HepG2 (cell line): ENCODE measurements at regions not wholly inside any gene's neighbourhood (a gene's known extent, or its start where the extent isn't known, plus 50 kb on each side); places are given as distances from the start of the nearest gene placed in this dataset.

ENCODE experiments used
- ATAC-seq: fragments of 200-7000 bp; cut with Tn5 transposase; 3 replicates; pipeline ENCODE4 v1.9.1; 2020; ENCODE audit warnings: mild to moderate bottlenecking, moderate library complexity
- BruUV-seq: library from RNA; stranded (reverse); fragments of 400-500 nt; replicated peaks from 2 replicates; lab custom pipeline; 2021; lab: Mats Ljungman, UMichigan
- CTCF ChIA-PET: fragments of 300-600 bp; formaldehyde crosslinking; extraction: SDS; loops from one replicate; lab custom pipeline; 2021; ENCODE audit warnings: low total read pairs, inconsistent platforms, low intra/inter-chr PET ratio; lab: Yijun Ruan, JAX
- POLR2A ChIA-PET: fragments of 350-600 bp; sonication (Branson Sonifier 250); formaldehyde crosslinking; loops from one replicate; lab custom pipeline; 2020; ENCODE audit warnings: antibody characterized with exemption, inconsistent platforms; lab: Yijun Ruan, JAX
- DNase-seq: peaks from one replicate; pipeline ENCODE4 v3.0.0-alpha.2; 2015; ENCODE audit warnings: low spot score
- FAIRE-seq: peaks from 3 replicates; lab custom pipeline; 2011; peaks lifted over from hg19 to GRCh38; lab: Jason Lieb, UNC
- H2AFZ ChIP-seq: one replicate; pipeline ENCODE4 v1.6.1; 2011; ENCODE audit warnings: low read length, inconsistent platforms
- H3K27ac ChIP-seq: fragments of 300-600 bp; 3 replicates; pipeline ENCODE4 v1.8.0; 2011; ENCODE audit warnings: mixed run types, mild to moderate bottlenecking, mixed read lengths, low read length, inconsistent platforms; ENCODE audit not compliant: insufficient read depth; ENCODE audit errors: extremely low read length
- H3K27me3 ChIP-seq, 2 experiments: fragments of 200-600 bp in 1 of 2; 2 replicates in 1 of 2; 3 replicates in 1 of 2; pipeline versions ENCODE4 v1.6.0 to v1.8.0; 2011; ENCODE audit warnings: low read length in 2 of 2, mild to moderate bottlenecking in 2 of 2, moderate library complexity in 2 of 2, inconsistent platforms in 1 of 2; ENCODE audit not compliant: insufficient read depth in 2 of 2, control insufficient read depth in 1 of 2
- H3K36me3 ChIP-seq, 2 experiments: fragments of 200-600 bp in 1 of 2; replicated peaks in 1 of 2; 2 replicates in 1 of 2; 3 replicates in 1 of 2; pipeline versions ENCODE4 v1.5.1 to v1.8.0; 2011; ENCODE audit warnings: low read length in 2 of 2, inconsistent platforms in 1 of 2; ENCODE audit not compliant: insufficient read depth in 2 of 2, control insufficient read depth in 1 of 2
- H3K4me1 ChIP-seq: 2 replicates; pipeline ENCODE4 v1.5.1; 2012; ENCODE audit warnings: low read length, inconsistent platforms; ENCODE audit not compliant: insufficient read depth
- H3K4me2 ChIP-seq: 2 replicates; pipeline ENCODE4 v1.6.0; 2011; ENCODE audit warnings: low read depth, low read length, inconsistent platforms
- H3K4me3 ChIP-seq, 3 experiments: fragments of 200-600 bp in 1 of 3; sonication (generic), shearing (Covaris generic) in 1 of 3; replicated peaks in 1 of 3; 2 replicates each; pipeline ENCODE4 v1.5.1; 2011 to 2016; ENCODE audit warnings: low read length in 3 of 3, inconsistent platforms in 2 of 3, low read depth in 2 of 3, mild to moderate bottlenecking in 2 of 3, control low read depth in 1 of 3, mixed read lengths in 1 of 3; ENCODE audit not compliant: insufficient read depth in 1 of 3
- H3K79me2 ChIP-seq: one replicate; pipeline ENCODE4 v1.6.1; 2011; ENCODE audit warnings: low read length, inconsistent platforms; ENCODE audit not compliant: insufficient read depth
- H3K9ac ChIP-seq: 2 replicates; pipeline ENCODE4 v1.6.0; 2011; ENCODE audit warnings: mild to moderate bottlenecking, low read depth, low read length, inconsistent platforms; ENCODE audit not compliant: insufficient read depth
- H3K9me3 ChIP-seq: 2 replicates; pipeline ENCODE4 v1.5.1; 2012; ENCODE audit warnings: mild to moderate bottlenecking, low read length
- H4K20me1 ChIP-seq: 2 replicates; pipeline ENCODE4 v1.6.0; 2011; ENCODE audit warnings: inconsistent platforms, mild to moderate bottlenecking, low read length, moderate library complexity; ENCODE audit not compliant: insufficient read depth
- ARID3A ChIP-seq: IDR thresholded peaks from 2 replicates; pipeline ENCODE4 v1.6.1; 2012; ENCODE audit warnings: low read depth, low read length, improper control_type of control experiment
- ATM ChIP-seq: fragments of 450-650 bp; IDR thresholded peaks from 2 replicates; pipeline ENCODE4 v1.7.1; 2017; ENCODE audit warnings: mild to moderate bottlenecking, borderline replicate concordance
- DMTF1 ChIP-seq: sonication (generic); formaldehyde crosslinking; IDR thresholded peaks from 2 replicates; pipeline ENCODE4 v1.4.0; 2020; ENCODE audit warnings: mild to moderate bottlenecking, missing genetic modification reagents
- HIVEP1 ChIP-seq: sonication (generic); formaldehyde crosslinking; IDR thresholded peaks from 2 replicates; pipeline ENCODE4 v1.4.0; 2020; ENCODE audit warnings: mild to moderate bottlenecking, missing genetic modification reagents
- HMGA1 ChIP-seq: sonication (generic); formaldehyde crosslinking; conservative IDR thresholded peaks from 2 replicates; pipeline ENCODE4 v1.4.0; 2020; ENCODE audit warnings: missing genetic modification reagents
- NPAS2 ChIP-seq: sonication (generic); formaldehyde crosslinking; IDR thresholded peaks from 2 replicates; pipeline ENCODE4 v1.8.0; 2022; ENCODE audit warnings: mild to moderate bottlenecking, missing genetic modification reagents, borderline replicate concordance
- PLSCR1 ChIP-seq: sonication (generic); formaldehyde crosslinking; IDR thresholded peaks from 2 replicates; pipeline ENCODE4 v1.5.0; 2020; ENCODE audit warnings: missing genetic modification reagents, mild to moderate bottlenecking, borderline replicate concordance
- SOX13 ChIP-seq, 3 experiments: fragments of 450-650 bp in 1 of 3; sonication (generic) in 1 of 3; formaldehyde crosslinking in 1 of 3; IDR thresholded peaks in 2 of 3; conservative IDR thresholded peaks in 1 of 3; 2 replicates each; pipeline versions ENCODE4 v1.5.0 to v1.6.1; 2016 to 2020; ENCODE audit warnings: antibody characterized with exemption in 1 of 3, mild to moderate bottlenecking in 1 of 3, missing compliant biosample characterization in 1 of 3, missing genetic modification reagents in 1 of 3, moderate library complexity in 1 of 3
- ZNF234 ChIP-seq: sonication (generic); formaldehyde crosslinking; conservative IDR thresholded peaks from 2 replicates; pipeline ENCODE4 v1.5.1; 2020; ENCODE audit warnings: mild to moderate bottlenecking, missing genetic modification reagents
- ZNF33A ChIP-seq: sonication (generic); formaldehyde crosslinking; IDR thresholded peaks from 2 replicates; pipeline ENCODE4 v1.5.1; 2020; ENCODE audit warnings: missing genetic modification reagents, mild to moderate bottlenecking, moderate library complexity, borderline replicate concordance
- ZNF850 ChIP-seq: sonication (generic); formaldehyde crosslinking; conservative IDR thresholded peaks from 2 replicates; pipeline ENCODE4 v1.9.0; 2021; ENCODE audit warnings: mild to moderate bottlenecking, missing genetic modification reagents
- WGBS: methylation state at CpG from one replicate; pipeline ENCODE4 v1.1.6; 2017; ENCODE audit warnings: low lambda C conversion rate; 5-methylcytosine and 5-hydroxymethylcytosine counted together
- in situ Hi-C: cut with HindIII; loops from 2 replicates; pipeline ENCODE4 v1.10.0; 2017; ENCODE audit warnings: low pct_unique_long_range_greater_than_20kb; ENCODE audit not compliant: extremely low pct_ligation_motif_present
- intact Hi-C: fragments of 100-400 bp; cut with micrococcal nuclease; formaldehyde crosslinking; loops from one replicate; pipeline ENCODE4 v1.10.0; 2022; ENCODE audit not compliant: unreplicated experiment

- intact Hi-C loops: no loop called here
- ATAC-seq: no peak
- no peaks in the 10 kb centered on the region for H3K79me2 ChIP-seq
- TF ChIP-seq ZNF234 (no peak), ZNF850 (no peak), NPAS2 (CRISPR knock-in tag) (no peak), ATM (no peak), DMTF1 (CRISPR knock-in tag) (no peak), PLSCR1 (CRISPR knock-in tag) (no peak)
- TF ChIP-seq, all 625 proteins: peak for 0
- no peak overlapping the region for H3K9ac ChIP-seq
- no peaks in the 10 kb centered on the region for H3K4me1 ChIP-seq
- H3K9me3 ChIP-seq: peaks cover 1% of the 10 kb centered on the region; the same call in 1 of the 2 replicates
- DNase-seq: no peak
- BruUV-seq: no TSS peak
- H3K4me2 ChIP-seq: no peak overlapping the region
- ChIA-PET CTCF (no interaction called here), POLR2A (no interaction called here)
- no peaks in the 10 kb centered on the region for H3K27me3 ChIP-seq
- no peak overlapping the region for H3K4me3 ChIP-seq
- in situ Hi-C loops: no loop called here
- H3K36me3 ChIP-seq: no peaks in the 10 kb centered on the region
- no peaks in the 10 kb centered on the region for H4K20me1 ChIP-seq
- no peak overlapping the region for H2AFZ ChIP-seq
- H3K27ac ChIP-seq: no peak overlapping the region
- FAIRE-seq: no peak
Observed at GRCh38 chr3:28781053-28781452, 432.4 kb upstream of the AZI2 start.

GRCh38 chr3:28786446-28786845, 437.8 kb upstream of the AZI2 start:
- CTCF ChIA-PET: no interaction called here
- no peak for ATAC-seq
- no peak overlapping the region for H3K4me3 ChIP-seq
- intact Hi-C loops: no loop called here
- H3K27me3 ChIP-seq: no peaks in the 10 kb centered on the region
- H3K79me2 ChIP-seq: no peaks in the 10 kb centered on the region
- 0% methylated on average over 3 of the region's 3 CpGs for WGBS
- no peaks in the 10 kb centered on the region for H3K36me3 ChIP-seq
- no peak overlapping the region for H3K27ac ChIP-seq
- DNase-seq: no peak
- FAIRE-seq: no peak
- H3K9me3 ChIP-seq: no peaks in the 10 kb centered on the region
- no peak overlapping the region for H3K9ac ChIP-seq
- POLR2A ChIA-PET: no interaction called here
- TF ChIP-seq ZNF33A: no peak
- TF ChIP-seq ARID3A: no peak
- no peak for TF ChIP-seq HIVEP1 (CRISPR knock-in tag)
- TF ChIP-seq SOX13 (IDR thresholded peaks at IDR 0.05): no peak
- TF ChIP-seq SOX13 (CRISPR knock-in tag; conservative IDR thresholded peaks at IDR 0.05 in 1 of 2, IDR thresholded peaks at IDR 0.05 in 1 of 2): no peak
- no peak for TF ChIP-seq HMGA1 (CRISPR knock-in tag)
- TF ChIP-seq, all 625 proteins: peak for 0
- in situ Hi-C loops: no loop called here
- BruUV-seq: no TSS peak
- Histone ChIP-seq H3K4me1 (no peaks in the 10 kb centered on the region), H4K20me1 (no peaks in the 10 kb centered on the region), H3K4me2 (no peak overlapping the region), H2AFZ (no peak overlapping the region)
